Inflammatory macrophage treated with lipopolysaccharide for 1 hour (primary cell): ENCODE measurements at regions not wholly inside any gene's neighbourhood (a gene's known extent, or its start where the extent isn't known, plus 50 kb on each side); places are given as distances from the start of the nearest gene placed in this dataset.
A peak's percentile ranks its signal among the peaks of the same experiment; 100 is the strongest.
"Not testable (repeated sequence)": the region's sequence is repeated elsewhere in the genome, so short reads cannot be mapped to it uniquely, and the experiment has no call there.

Experiments used
- DNase-seq, 2 donors: peaks; one replicate each; pipeline ENCODE4 v3.0.0-alpha.2; 2020 to 2022

DNA sequence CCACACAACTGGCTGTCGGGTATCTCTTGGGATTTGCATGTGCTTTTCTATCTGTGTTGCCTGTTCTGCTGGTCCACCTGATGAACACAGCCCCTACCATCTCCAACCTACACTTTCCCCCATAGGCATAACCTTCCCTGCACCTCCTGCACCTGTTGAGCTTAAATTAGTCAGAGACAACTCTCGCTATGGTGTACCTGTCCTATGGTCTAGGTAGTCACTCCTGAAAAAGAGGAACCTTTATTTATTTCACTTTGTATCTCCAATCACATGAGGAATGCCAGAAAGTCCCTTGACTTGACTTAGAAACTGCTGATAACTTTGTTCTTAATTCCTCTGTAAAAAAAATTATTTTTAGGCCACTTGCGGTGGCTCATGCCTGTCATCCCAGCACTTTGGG lies 338.1 kb downstream of the DHRSX start:
- no peak for DNase-seq

DNA sequence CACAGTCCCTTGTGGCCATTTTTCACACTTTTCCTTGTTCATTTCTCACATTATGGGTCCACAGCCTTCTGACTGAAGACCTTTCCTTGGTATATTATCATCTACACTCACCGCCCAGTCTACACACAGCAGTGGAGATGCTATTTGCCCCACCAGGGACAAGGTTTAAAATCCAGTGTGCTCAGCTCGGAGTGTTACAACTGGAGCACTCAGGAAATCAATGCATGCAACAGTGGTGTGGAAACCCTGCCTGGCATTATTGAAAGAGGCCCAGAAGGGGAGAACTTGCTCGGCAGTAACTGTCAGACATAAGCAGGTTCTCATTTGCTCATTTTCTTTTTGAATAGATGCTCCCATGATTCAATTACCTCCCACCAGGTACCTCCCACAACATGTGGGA lies 340.9 kb downstream of the DHRSX start:
- no peak for DNase-seq

DNA sequence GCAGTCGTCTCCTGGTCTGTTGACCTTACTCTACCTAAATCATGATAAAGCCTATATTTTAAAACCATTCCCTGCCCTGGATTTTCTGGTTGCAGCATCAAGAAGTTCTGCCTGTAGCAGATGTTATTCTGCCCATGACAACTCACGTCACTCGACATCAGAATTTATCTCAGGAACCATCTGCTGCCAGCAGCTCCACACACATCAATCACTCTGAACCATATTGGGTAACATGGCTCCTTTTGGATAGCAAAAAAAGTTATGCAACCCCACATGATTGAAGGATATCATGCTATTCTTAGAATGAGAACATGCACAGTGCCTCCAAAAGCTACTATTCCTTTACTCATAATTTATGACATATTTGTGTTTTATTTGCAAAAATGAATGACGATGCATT lies 341.4 kb downstream of the DHRSX start:
- no peak for DNase-seq

DNA sequence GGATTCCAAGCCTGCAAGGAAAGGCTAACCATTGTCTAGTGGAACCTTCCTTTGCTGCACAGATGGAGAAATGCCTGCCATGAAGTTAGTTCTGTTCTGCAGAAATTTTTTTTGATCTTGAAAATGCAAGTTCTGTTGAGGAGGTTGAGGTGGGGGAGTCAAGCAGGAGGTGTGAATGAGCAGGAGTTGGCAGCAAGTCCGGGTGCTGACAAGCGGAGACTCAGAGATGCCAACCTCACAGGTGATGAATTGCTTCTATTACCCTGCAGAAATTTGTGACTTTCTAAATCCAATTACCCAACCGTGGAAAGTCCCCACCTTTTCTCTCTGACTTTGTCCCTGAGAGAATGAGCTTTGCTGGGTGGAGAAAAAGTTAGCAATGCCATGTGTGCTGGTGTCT lies 350.1 kb downstream of the DHRSX start:
- peak in 1 of 2 donors; percentile 5 for DNase-seq

DNA sequence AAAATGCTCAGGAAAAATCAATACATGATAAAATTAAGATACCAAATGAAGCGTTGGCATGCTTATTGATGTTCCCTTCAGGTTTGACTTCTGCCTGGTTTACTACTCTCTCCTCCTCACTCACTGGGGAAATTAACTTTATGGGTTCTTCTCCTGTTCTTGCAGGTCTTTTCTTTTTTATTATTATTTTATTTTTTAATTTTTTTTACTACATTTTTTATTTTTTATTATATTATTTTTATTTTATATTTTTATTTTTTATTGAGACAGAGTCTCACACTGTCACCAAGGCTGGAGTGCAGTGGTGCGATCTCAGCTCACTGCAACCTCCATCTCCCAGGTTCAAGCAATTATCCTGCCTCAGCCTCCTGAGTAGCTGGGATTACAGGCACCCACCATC lies 350.8 kb downstream of the DHRSX start:
- DNase-seq, result not testable (repeated sequence)

DNA sequence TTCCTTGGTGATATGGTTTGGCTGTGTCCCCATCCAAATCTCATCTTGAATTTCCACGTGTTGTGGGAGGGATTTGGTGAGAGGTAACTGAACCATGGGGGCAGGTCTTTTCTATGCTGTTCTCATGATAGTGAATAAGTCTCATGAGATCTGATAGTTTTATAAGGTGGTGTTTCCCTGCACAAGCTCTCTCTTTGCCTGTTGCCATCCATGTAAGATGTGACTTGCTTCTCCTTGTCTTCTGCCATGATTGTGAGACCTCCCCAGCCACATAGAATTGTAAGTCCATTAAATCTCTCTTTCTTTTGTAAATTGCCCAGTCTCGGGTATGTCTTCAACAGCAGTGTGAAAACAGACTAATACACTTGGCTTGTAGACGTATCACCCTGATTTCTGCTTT lies 351.7 kb downstream of the DHRSX start:
- DNase-seq, result not testable (repeated sequence)

DNA sequence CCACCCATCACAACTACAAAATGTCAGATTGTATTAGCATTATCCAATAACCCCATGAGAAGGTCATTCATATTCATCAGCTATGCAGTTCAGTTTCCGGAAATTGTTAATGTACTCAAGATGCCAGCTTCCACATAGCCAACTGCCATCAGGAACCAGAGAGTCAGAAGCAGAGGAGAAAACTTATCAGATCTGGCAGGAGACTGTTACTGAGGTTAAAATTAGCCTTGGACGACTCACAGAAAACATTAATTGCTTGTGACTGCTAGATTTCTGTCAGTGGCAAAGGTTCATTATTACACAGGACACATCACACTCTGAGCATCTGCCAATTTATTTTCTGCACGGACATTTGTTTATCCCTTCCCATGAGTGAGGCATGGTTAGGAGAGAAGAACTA lies 352.8 kb downstream of the DHRSX start:
- no peak for DNase-seq

DNA sequence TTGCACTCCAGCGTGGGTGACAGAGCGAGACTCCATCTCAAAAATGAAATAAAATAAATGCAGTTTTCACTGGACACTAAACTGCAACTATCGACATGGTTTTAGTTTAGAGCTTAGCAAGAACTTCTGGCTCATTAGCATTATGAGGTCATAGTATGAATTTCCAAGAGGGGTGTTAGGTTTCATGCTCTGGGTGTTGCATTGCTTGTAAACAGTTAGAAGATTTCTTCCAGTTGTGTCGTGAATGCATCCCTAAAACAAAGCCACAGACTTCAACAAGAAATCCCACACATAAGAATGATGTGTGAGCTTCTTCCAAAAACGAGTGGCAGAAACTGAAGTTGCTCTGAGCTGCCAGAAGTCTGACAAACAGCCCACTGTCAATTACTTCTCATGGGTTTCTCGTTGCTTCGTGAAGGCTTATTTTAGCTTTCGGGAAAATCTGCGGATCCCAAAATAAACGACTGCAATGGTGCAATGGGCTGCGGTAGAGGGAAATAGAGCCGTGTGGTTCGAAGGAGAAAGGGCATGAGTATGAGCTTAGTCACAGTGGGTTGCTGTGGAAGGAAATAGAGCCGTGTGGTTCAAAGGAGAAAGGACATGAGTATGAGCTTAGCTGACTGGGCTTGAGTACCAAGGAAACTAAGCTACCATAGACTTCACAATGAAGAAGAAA lies 354.9 kb downstream of the DHRSX start:
- DNase-seq, result no peak

DNA sequence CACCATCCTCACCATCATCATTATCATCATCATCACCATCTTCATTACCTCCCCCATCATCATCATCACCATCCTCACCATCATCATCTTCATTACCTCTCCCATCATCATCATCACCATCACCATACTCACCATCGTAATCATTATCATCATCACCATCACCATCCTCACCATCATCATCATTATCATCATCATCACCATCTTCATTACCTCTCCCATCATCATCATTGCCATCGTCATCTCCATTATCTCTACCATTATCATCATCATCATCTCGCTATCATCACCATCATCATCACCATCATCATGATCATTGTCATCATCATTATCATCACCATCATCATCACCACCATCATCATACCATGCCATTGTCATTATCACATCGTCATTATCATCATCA lies 362.9 kb downstream of the DHRSX start:
- DNase-seq, result no peak

DNA sequence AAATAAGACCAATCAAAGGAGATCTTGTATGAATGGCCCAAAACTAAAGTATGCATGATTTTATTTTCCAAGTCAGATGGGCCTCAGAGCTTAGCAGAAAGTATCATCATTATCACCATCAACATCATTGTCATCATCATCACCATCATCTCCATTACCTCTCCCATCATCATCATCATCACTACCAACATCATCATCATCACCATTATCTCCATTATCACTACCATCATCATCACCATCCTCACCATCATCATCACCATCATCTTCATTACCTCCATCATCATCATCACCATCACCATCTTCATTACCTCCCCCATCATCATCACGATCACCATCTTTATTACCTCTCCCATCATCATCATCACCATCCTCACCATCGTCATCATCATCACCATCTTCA lies 363.9 kb downstream of the DHRSX start:
- no peak for DNase-seq

DNA sequence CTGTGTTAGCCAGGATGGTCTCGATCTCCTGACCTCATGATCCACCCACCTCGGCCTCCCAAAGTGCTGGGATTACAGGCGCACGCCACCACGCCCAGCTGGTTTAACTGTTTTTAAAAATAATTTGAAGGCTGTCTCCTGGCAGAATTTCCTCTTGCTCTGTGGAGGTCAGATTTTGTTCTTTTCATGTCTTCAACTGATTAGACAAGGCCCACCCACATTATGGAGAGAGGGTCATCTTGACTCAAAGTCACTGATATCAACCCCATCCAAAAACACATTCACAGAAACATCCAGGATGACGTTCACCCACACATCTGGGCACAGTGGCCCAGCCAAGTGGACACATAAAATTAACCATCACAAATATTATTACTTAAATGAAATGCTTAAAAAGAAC lies 365.4 kb downstream of the DHRSX start:
- DNase-seq, result no peak

DNA sequence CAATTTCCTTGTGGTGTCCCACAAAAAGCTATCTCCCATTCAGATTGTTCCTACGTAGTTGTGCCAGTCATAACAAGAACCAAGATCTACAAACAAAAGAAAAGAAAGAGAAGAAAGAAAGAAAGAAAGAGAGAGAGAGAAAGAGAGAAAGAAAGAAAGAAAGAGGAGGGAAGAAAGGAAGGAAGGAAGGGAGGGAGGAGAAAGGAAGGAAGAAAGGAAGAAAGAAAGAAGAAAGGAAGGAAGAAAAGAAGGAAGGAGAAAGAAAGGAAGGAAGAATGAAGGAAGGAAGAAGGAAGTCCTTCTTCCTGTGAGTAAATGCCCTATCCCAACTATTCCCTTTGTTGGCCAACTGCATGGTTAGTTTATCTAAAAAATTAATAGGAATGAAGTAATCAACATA lies 366.0 kb downstream of the DHRSX start:
- no peak for DNase-seq
